IPS-18a (cell line): ENCODE measurements at regions not wholly inside any gene's neighbourhood (a gene's known extent, or its start where the extent isn't known, plus 50 kb on each side); places are given as distances from the start of the nearest gene placed in this dataset.
"Not testable (repeated sequence)": the region's sequence is repeated elsewhere in the genome, so short reads cannot be mapped to it uniquely, and the experiment has no call there.

Experiments
- H3K27ac ChIP-seq: one replicate; pipeline ENCODE4 v1.5.1; 2013; ENCODE audit warnings: low read length
- H3K27me3 ChIP-seq: one replicate; pipeline ENCODE4 v1.6.1; 2013; ENCODE audit warnings: mild to moderate bottlenecking, low read length; ENCODE audit not compliant: control insufficient read depth, insufficient read depth
- H3K36me3 ChIP-seq: one replicate; pipeline ENCODE4 v1.6.1; 2013; ENCODE audit warnings: low read depth, low read length; ENCODE audit not compliant: control insufficient read depth
- H3K4me1 ChIP-seq: one replicate; pipeline ENCODE4 v1.6.1; 2013; ENCODE audit warnings: low read depth, low read length; ENCODE audit not compliant: control insufficient read depth
- H3K4me3 ChIP-seq: one replicate; pipeline ENCODE4 v1.5.1; 2013; ENCODE audit warnings: low read length
- H3K9ac ChIP-seq: one replicate; pipeline ENCODE4 v1.6.1; 2013; ENCODE audit warnings: mild to moderate bottlenecking, low read length, moderate library complexity
- H3K9me3 ChIP-seq: one replicate; pipeline ENCODE4 v1.6.1; 2013; ENCODE audit warnings: low read depth, low read length; ENCODE audit not compliant: control insufficient read depth

DNA sequence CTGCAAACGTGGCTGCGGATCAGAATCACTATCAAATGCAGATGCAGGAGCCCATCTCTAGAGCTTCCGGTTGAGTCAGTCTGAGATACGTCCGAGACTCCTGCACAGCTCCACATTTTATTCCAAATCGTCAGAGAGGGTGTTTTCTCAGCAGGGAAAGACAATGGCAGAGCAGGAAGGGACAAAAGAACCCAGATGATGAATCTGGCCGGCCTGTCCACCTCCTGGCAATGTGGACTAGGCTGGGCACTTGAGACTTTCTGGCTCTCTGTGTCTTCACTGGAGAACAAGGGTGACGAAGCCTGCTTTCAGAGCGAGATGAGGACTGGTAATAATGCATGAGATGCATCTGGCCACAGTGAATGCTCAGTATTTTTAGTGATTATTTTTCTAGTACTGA lies 255.9 kb upstream of the MYT1L start:
- Histone ChIP-seq H3K36me3 (no peaks in the 10 kb centered on the region), H3K4me1 (no peaks in the 10 kb centered on the region), H3K27ac (no peak overlapping the region), H3K9me3 (no peaks in the 10 kb centered on the region), H3K27me3 (no peaks in the 10 kb centered on the region), H3K9ac (no peak overlapping the region), H3K4me3 (no peak overlapping the region)

DNA sequence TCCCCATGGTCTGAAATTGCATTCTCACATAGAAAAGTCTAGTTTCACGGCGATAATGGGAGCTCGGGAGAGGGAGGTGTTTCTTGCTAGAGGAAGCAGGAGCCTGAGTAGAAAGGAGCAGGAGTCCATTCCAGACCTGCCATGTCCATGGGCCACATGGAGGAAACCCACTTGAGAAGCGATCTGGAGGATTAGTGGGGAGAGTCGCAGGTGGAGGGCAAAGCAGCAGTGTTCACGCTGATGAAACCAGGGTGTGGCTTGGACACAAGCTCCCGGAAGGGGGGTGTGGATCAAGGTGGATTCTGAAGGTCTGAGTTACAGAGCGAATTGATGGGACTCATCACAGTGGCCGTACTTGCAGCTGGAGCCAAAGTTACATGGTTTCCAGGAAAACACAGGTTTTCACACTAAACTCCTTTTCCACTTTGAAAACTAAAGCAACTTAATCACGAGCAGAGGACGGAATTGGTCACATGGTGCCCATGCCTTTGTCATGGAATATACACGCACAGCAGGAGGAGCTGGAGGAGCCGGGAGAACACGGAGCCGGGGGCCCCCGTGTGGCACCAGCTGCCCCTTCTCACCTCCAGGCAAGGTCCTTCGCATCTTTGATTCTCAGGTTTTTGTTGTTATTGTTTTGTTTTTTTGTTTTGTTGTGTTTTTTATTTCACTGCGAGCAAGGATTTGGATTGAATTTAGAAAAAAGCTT lies 255.1 kb upstream of the MYT1L start:
- Histone ChIP-seq H3K36me3 (no peaks in the 10 kb centered on the region), H3K27ac (no peak overlapping the region), H3K27me3 (no peaks in the 10 kb centered on the region), H3K4me1 (no peaks in the 10 kb centered on the region), H3K4me3 (no peak overlapping the region), H3K9ac (no peak overlapping the region), H3K9me3 (no peaks in the 10 kb centered on the region)

DNA sequence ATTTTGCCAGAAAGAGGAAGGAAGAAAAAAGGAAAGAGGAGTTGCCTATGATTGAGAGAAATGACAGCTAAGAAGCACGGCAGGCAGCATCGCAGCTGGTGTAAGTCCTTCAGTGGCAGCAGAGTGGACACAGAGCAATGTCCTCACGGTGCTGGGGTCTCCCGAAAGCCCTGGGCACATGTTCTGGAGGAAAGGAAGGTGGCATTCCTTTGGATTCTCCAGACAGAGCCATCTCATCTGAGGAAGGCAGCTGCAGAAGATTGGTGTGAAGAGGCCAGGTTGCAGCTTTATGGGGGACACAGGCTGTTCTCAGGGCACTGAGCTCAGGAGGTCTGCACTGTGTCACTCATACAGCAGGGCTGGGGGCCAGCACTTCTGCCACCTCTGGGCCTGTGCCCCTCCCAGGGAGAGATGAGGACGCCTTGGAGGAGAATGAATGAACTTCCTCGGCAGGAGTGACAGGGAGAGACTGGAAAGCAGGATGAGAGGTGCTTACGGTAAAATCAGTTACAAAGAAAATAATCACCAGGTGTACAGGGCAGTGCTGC lies 252.0 kb upstream of the MYT1L start:
- no peak overlapping the region for H3K9ac ChIP-seq
- no peaks in the 10 kb centered on the region for H3K4me1 ChIP-seq
- no peak overlapping the region for H3K27ac ChIP-seq
- H3K36me3 ChIP-seq: no peaks in the 10 kb centered on the region
- no peaks in the 10 kb centered on the region for H3K27me3 ChIP-seq
- no peaks in the 10 kb centered on the region for H3K9me3 ChIP-seq
- no peak overlapping the region for H3K4me3 ChIP-seq

DNA sequence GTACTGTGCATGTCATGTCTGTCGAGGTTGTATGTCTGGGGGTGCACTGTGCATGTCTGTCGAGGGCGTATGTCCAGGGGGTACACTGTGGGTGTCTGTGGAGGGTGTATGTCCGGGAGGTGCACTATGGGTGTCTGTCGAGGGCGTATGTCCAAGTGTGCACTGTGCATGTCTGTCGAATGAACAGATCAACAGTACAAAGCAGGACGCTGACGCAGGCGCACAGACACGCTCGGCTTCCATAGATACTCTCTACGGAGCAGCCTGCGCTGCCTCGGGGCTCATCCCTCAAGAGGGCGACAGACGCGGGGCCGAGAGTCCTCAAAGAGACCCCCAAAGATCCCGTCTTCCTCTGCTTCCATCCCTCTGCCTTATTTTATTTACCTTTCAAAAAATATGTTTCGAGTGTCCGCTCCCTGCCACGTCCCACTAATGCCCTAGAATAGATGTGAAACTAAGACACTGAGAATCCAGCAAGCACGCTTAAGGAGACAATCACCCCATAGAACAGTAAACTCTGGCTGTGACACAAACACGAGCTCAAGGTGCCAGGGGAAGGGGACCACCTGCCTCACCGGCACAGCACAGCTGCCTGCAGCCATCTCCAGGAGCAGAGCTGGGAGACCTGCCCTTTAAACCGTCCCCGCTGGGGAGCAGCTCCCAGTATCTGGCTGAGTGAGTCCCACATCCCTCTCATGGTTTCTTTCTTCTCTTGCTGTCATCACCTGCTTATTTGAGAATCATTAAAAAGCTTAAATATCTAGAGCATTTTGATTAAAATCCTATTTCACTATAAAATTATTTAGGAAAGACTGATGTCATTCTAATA lies 250.5 kb upstream of the MYT1L start:
- Histone ChIP-seq H3K4me3 (no peak overlapping the region), H3K4me1 (no peaks in the 10 kb centered on the region), H3K27ac (no peak overlapping the region), H3K9me3 (no peaks in the 10 kb centered on the region), H3K27me3 (no peaks in the 10 kb centered on the region), H3K36me3 (no peaks in the 10 kb centered on the region), H3K9ac (no peak overlapping the region)

DNA sequence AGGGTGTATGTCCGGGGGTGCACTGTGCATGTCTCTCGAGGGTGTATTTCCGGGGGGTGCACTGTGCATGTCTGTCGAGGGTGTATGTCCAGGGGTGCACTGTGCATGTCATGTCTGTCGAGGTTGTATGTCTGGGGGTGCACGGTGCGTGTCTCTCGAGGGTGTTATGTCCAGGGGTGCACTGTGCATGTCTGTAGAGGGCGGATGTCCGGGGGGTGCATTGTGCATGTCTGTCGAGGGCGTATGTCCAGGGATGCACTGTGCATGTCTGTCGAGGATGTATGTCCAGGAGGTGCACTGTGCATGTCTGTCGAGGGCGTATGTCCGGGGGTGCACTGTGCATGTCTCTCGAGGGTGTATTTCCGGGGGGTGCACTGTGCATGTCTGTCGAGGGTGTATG lies 249.8 kb upstream of the MYT1L start:
- not testable (repeated sequence) for H3K4me3 ChIP-seq, H3K4me1 ChIP-seq, H3K27me3 ChIP-seq, H3K9me3 ChIP-seq, H3K36me3 ChIP-seq, H3K27ac ChIP-seq, H3K9ac ChIP-seq

DNA sequence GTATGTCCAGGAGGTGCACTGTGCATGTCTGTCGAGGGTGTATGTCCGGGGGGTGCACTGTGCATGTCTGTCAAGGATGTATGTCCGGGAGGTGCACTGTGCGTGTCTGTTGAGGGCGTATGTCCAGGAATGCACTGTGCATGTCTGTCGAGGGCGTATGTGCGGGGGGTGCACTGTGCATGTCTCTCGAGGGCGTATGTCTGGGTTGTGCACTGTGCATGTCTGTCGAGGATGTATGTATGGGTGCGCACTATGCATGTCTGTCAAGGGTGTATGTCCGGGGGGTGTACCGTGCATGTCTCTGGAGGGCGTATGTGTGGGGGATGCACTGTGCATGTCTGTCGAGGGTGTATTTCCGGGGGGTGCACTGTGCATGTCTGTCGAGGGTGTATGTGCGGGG lies 249.3 kb upstream of the MYT1L start:
- no peak overlapping the region for H3K4me3 ChIP-seq
- no peaks in the 10 kb centered on the region for H3K4me1 ChIP-seq
- no peak overlapping the region for H3K27ac ChIP-seq
- H3K9me3 ChIP-seq: no peaks in the 10 kb centered on the region
- H3K9ac ChIP-seq: no peak overlapping the region
- no peaks in the 10 kb centered on the region for H3K36me3 ChIP-seq
- H3K27me3 ChIP-seq: no peaks in the 10 kb centered on the region

DNA sequence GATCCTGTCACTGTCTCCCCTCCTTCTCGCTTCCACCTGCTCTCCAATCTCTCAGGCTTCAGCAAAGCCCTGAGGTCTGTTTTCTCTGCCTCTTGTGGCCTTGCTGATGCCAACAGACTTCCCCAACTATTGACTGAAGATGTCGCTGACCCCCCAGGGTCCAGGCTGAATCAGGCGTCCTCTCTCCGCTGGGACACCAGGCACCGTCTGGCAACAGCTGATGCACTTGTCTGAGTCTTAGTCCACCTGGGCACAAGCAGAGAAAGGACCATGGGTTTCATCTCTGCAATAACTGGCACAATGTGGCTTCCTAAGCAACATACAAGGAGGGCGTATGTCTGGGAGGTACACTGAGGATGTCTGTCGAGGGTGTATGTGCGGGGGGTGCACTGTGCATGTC lies 248.7 kb upstream of the MYT1L start:
- Histone ChIP-seq H3K27me3 (no peaks in the 10 kb centered on the region), H3K27ac (no peak overlapping the region), H3K9ac (no peak overlapping the region), H3K4me3 (no peak overlapping the region), H3K9me3 (no peaks in the 10 kb centered on the region), H3K4me1 (no peaks in the 10 kb centered on the region), H3K36me3 (no peaks in the 10 kb centered on the region)

DNA sequence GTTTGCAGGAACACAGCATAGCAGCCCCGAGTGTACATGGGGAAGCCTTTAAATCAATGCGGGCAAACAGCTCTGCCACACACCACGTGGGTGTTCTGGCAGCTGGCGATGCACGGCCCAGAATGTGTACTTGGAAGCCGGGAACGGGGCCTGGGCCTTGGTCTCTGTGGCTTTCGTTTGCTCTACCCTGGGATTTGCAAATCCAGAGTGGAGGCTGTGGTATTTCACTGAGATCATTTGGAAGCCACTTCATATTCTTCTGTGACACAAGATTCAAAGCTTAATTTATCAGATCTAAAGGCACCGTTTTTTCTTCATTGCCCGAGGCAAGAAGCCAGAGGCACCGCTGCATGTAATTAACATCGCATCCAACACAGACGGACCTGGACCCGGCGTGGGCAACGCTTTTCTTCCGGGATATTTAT lies 246.3 kb upstream of the MYT1L start:
- Histone ChIP-seq H3K9ac (no peak overlapping the region), H3K36me3 (no peaks in the 10 kb centered on the region), H3K27me3 (no peaks in the 10 kb centered on the region), H3K27ac (no peak overlapping the region), H3K4me3 (no peak overlapping the region), H3K4me1 (no peaks in the 10 kb centered on the region), H3K9me3 (peaks cover 4% of the 10 kb centered on the region)

DNA sequence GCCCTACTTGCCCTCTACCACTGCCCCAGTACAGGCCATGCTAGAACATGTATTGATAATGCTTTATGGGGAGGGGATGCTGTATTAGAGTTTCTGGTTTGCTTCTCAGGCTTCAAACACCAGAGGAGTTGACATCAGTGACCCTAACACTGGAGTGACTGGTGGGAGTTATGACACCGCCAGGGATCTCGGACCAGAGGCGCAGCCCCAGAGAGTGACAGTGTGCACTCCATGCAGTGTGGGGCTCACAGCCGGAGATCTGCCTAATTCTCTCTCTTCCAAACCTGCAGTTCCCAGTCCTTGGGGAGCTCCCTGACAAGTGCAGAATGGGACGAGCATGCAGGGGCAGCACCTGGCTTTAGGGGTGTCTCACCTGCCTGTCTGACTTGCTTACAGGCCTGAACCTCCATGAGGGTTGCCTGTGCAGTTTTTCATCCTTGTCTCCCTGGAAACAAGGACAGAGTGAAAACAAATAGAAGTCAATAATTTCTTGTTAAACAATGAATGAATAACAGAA lies 244.9 kb upstream of the MYT1L start:
- Histone ChIP-seq H3K9me3 (peaks cover 4% of the 10 kb centered on the region), H3K4me1 (no peaks in the 10 kb centered on the region), H3K27ac (no peak overlapping the region), H3K9ac (no peak overlapping the region), H3K27me3 (no peaks in the 10 kb centered on the region), H3K36me3 (no peaks in the 10 kb centered on the region), H3K4me3 (no peak overlapping the region)

DNA sequence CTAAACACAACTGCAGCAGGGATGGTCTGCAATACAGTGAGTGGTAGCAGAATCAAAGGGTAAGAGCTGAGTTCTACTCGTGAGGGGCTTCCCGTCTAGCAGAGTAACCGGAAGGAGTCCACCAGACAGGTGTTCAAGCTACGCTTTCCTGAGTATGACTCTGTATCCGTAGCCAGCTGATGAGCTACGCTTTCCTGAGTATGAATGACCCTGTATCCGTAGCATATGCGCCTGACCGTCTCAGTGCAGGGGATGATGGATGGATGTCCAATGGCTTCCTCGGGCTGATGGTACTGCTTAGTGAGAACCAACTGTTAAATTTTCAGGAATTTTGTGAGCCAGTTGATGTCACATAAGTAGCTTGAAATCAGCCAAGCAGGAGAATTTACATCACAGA lies 244.1 kb upstream of the MYT1L start:
- Histone ChIP-seq H3K36me3 (no peaks in the 10 kb centered on the region), H3K4me3 (no peak overlapping the region), H3K27me3 (no peaks in the 10 kb centered on the region), H3K9ac (no peak overlapping the region), H3K27ac (no peak overlapping the region), H3K4me1 (no peaks in the 10 kb centered on the region), H3K9me3 (peaks cover 4% of the 10 kb centered on the region)

DNA sequence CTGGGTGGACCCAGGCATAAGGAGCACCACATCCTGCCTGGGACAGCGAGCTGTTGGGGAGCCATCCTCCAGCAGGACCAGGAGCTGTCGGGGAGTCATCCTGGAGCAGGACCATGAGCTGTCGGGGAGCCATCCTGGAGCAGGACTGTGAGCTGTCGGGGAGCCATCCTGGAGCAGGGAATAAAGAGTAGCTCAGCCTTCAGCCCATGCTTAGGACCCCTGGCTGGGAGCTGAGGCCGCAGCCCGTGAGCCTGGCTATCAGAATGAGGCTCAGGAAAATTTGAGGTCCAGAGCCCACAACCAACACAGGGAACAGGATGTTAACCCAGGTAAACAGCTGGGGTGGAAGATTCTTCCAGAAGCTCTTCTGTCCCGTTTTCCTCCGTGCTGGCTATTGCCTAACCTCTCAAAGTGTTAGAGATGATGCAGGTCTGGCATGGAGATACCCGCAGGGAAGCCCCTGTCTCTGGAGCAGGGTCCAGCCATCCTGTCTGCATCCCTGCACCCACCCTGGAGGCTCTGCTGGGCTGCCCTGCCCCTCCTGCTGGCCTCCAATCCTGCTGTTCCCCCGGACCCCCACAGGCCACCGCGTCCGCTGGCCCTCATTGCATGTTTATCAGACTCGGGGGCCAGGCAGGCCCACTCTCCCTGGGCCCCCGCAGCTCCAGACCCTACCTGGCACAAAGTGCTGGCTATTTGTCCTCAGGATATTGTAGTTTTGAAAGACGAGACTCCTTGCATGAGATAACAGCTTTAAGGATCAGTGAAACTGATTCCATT lies 243.5 kb upstream of the MYT1L start:
- Histone ChIP-seq H3K27ac (no peak overlapping the region), H3K9me3 (peaks cover 4% of the 10 kb centered on the region), H3K4me3 (no peak overlapping the region), H3K4me1 (no peaks in the 10 kb centered on the region), H3K27me3 (no peaks in the 10 kb centered on the region), H3K9ac (no peak overlapping the region), H3K36me3 (no peaks in the 10 kb centered on the region)
